ENCODE measurements at regions not wholly inside any gene's neighbourhood (a gene's known extent, or its start where the extent isn't known, plus 50 kb on each side); places are given as distances from the start of the nearest gene placed in this dataset.

GRCh38 chr6:163985710-163986109 lies 571.2 kb downstream of the QKI start:
- no peaks in the 10 kb centered on the region for H3K36me3 ChIP-seq (ENCODE audit: control insufficient read depth, insufficient read depth, low read length)
- H3K27ac ChIP-seq (ENCODE audit: extremely low read depth, low read depth, low read length) = no peak overlapping the region
- DNase-seq (ENCODE audit: extremely low read depth in 1 of 4, low spot score in 3 of 4) = no peak
- WGBS (ENCODE audit: insufficient coverage, low coverage, missing lambda C conversion rate) = 0% methylated on average over 11 of the region's 11 CpGs
- in situ Hi-C loops (cut with MboI) (no loop called here), intact Hi-C loops (cut with micrococcal nuclease) (no loop called here)
- 0 out of 2 replicates have a peak, but pooled peaks have one; percentile 18 for TF ChIP-seq FOSL1 (tag; conservative IDR thresholded peaks at IDR 0.05)
- no peak for TF ChIP-seq NUFIP1 (IDR thresholded peaks at IDR 0.05; ENCODE audit: partially characterized antibody)
- TF ChIP-seq E4F1 (CRISPR knock-in tag; IDR thresholded peaks at IDR 0.05; ENCODE audit: borderline replicate concordance) = no peak
- TF ChIP-seq NR1H2 (CRISPR knock-in tag; IDR thresholded peaks at IDR 0.05) = no peak
- TF ChIP-seq NRF1 (conservative IDR thresholded peaks at IDR 0.05 in 1 of 2, IDR thresholded peaks at IDR 0.05 in 1 of 2) = 0 out of 4 replicates have a peak, but pooled peaks of 1 of the 2 experiments have one; percentile 13
- no peak overlapping the region for H3K4me2 ChIP-seq (ENCODE audit: insufficient read depth, low read length)
- H3K4me3 ChIP-seq = no peak overlapping the region
- no peak overlapping the region for H3K9ac ChIP-seq (ENCODE audit: insufficient read depth in 1 of 2, low read depth in 2 of 2, low read length in 2 of 2)
- no TSS peak for BruUV-seq (replicated peaks)
- POLR2A ChIA-PET = interaction anchor here (0.6 kb wide), 1 partner anchor 620 kb away, joined by 3 read pairs; no protein-coding TSS in a partner anchor
- no peaks in the 10 kb centered on the region for H3K9me3 ChIP-seq (replicated peaks; ENCODE audit: control insufficient read depth, insufficient read depth, low read depth, low read length)
- no peaks in the 10 kb centered on the region for H3K4me1 ChIP-seq (replicated peaks in 1 of 2; ENCODE audit: control insufficient read depth in 2 of 2, insufficient read depth in 2 of 2, low read length in 2 of 2)
- no peaks in the 10 kb centered on the region for H3K79me2 ChIP-seq (ENCODE audit: control insufficient read depth, insufficient read depth, low read length)
- H4K20me1 ChIP-seq (replicated peaks; ENCODE audit: control insufficient read depth, insufficient read depth, low read length) = no peaks in the 10 kb centered on the region
- no peaks in the 10 kb centered on the region for H3K9me1 ChIP-seq (ENCODE audit: control insufficient read depth, insufficient read depth, low read length)
- CTCF ChIA-PET (ENCODE audit: low intra/inter-chr PET ratio) = no interaction called here
- FAIRE-seq = no peak
- no peak overlapping the region for H2AFZ ChIP-seq (ENCODE audit: low read depth, low read length)
- peaks cover 10 to 14% of the 10 kb centered on the region in 2 experiments for H3K27me3 ChIP-seq (ENCODE audit: control insufficient read depth in 2 of 2, insufficient read depth in 2 of 2, low read length in 2 of 2)
- no peak; the same call in 2 of the 3 replicates for ATAC-seq

Data from K562 (cell line).